ENCODE measurements at regions not wholly inside any gene's neighbourhood (a gene's known extent, or its start where the extent isn't known, plus 50 kb on each side); places are given as distances from the start of the nearest gene placed in this dataset.

- Histone ChIP-seq H3K4me1 (ENCODE audit: insufficient read depth, low read length, severe bottlenecking) (peaks cover 17% of the 10 kb centered on the region), H3K36me3 (ENCODE audit: insufficient read depth, low read length) (no peaks in the 10 kb centered on the region), H3K4me3 (ENCODE audit: low read depth, low read length, poor library complexity, severe bottlenecking) (no peak overlapping the region), H4K20me1 (ENCODE audit: insufficient read depth, low read length) (no peaks in the 10 kb centered on the region), H3K9ac (ENCODE audit: low read length) (no peak overlapping the region), H3K9me3 (ENCODE audit: low read length) (no peaks in the 10 kb centered on the region), H2AFZ (ENCODE audit: low read length) (no peak overlapping the region), H3K9me2 (ENCODE audit: low read depth, low read length) (no peaks in the 10 kb centered on the region), H3K27ac (ENCODE audit: low read depth, low read length, poor library complexity, severe bottlenecking) (no peak overlapping the region), H3K27me3 (ENCODE audit: insufficient read depth, low read length) (no peaks in the 10 kb centered on the region), H3K4me2 (ENCODE audit: low read length) (no peak overlapping the region), H3K79me2 (ENCODE audit: insufficient read depth, low read length) (no peaks in the 10 kb centered on the region), H3F3A (ENCODE audit: insufficient read depth, low read length) (no peaks in the 10 kb centered on the region)
- TF ChIP-seq EZH2 (IDR thresholded peaks at IDR 0.05; ENCODE audit: borderline replicate concordance, low read length): no peak
- TF ChIP-seq, protein P1, sequence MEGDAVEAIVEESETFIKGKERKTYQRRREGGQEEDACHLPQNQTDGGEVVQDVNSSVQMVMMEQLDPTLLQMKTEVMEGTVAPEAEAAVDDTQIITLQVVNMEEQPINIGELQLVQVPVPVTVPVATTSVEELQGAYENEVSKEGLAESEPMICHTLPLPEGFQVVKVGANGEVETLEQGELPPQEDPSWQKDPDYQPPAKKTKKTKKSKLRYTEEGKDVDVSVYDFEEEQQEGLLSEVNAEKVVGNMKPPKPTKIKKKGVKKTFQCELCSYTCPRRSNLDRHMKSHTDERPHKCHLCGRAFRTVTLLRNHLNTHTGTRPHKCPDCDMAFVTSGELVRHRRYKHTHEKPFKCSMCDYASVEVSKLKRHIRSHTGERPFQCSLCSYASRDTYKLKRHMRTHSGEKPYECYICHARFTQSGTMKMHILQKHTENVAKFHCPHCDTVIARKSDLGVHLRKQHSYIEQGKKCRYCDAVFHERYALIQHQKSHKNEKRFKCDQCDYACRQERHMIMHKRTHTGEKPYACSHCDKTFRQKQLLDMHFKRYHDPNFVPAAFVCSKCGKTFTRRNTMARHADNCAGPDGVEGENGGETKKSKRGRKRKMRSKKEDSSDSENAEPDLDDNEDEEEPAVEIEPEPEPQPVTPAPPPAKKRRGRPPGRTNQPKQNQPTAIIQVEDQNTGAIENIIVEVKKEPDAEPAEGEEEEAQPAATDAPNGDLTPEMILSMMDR (IDR thresholded peaks at IDR 0.05; ENCODE audit: low read length): no peak
These were observed 202.7 kb downstream of the SPRY1 start for GRCh38 chr4:123599061-123599919.

DNA sequence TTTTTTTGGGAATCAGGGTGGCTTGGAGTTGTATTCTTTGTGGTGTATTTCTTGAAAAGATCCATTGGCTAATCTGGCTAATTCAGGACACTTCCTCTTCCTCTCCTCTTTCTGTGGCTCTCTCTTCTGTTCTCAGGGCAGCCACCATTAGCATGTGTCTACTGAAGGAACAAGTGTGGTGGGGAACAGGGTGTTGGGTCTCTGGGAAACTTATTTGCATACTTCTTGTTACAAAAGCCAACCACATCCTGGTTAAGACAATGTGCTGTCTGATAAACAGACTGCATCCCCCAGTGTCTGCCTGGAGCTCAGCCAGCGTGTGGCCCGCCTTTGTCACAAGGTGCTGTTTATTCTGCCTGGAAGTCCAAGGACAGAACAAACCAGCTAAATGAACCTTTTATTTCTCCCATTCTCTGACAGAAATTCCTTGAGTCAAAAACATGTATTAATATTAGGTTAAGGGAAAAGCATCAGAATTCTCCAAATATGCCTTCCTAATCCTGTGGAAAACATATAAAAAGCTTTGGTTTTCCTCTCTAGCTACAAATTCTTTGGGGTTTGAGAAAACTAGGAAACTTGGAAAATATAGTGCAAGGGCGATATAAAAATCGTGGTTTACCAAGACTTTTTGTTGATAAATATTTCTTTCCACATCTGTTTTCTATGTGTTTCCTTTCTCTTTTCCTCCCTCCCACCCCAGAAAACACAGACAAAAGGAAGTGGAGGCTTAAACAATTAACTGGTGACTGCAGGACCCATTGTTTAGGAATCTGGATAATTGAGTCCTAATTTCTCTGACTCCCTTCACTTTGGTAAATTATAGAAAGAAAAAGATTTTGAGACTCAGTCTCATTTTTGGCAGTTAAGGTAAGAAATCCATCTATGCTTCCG is 203.6 kb downstream of the SPRY1 start:
- no peak overlapping the region for H3K9ac ChIP-seq (ENCODE audit: low read length)
- H3K36me3 ChIP-seq (ENCODE audit: insufficient read depth, low read length): no peaks in the 10 kb centered on the region
- H3K27me3 ChIP-seq (ENCODE audit: insufficient read depth, low read length): no peaks in the 10 kb centered on the region
- no peaks in the 10 kb centered on the region for H3K9me2 ChIP-seq (ENCODE audit: low read depth, low read length)
- no peak overlapping the region for H3K27ac ChIP-seq (ENCODE audit: low read depth, low read length, poor library complexity, severe bottlenecking)
- peak overlapping the region; percentile 24; the same call in 1 of the 2 replicates for H3K4me2 ChIP-seq (ENCODE audit: low read length)
- H3K79me2 ChIP-seq (ENCODE audit: insufficient read depth, low read length): no peaks in the 10 kb centered on the region
- no peak overlapping the region for H3K4me3 ChIP-seq (ENCODE audit: low read depth, low read length, poor library complexity, severe bottlenecking)
- no peaks in the 10 kb centered on the region for H3K9me3 ChIP-seq (ENCODE audit: low read length)
- no peak for TF ChIP-seq EZH2 (IDR thresholded peaks at IDR 0.05; ENCODE audit: borderline replicate concordance, low read length)
- TF ChIP-seq, protein P1 (IDR thresholded peaks at IDR 0.05; ENCODE audit: low read length): no peak
- no peaks in the 10 kb centered on the region for H4K20me1 ChIP-seq (ENCODE audit: insufficient read depth, low read length)
- H3K4me1 ChIP-seq (ENCODE audit: insufficient read depth, low read length, severe bottlenecking): peaks cover 17% of the 10 kb centered on the region
- no peak overlapping the region for H2AFZ ChIP-seq (ENCODE audit: low read length)
- no peaks in the 10 kb centered on the region for H3F3A ChIP-seq (ENCODE audit: insufficient read depth, low read length)

- no peak overlapping the region for H3K27ac ChIP-seq (ENCODE audit: low read depth, low read length, poor library complexity, severe bottlenecking)
- no peak overlapping the region for H3K4me2 ChIP-seq (ENCODE audit: low read length)
- peaks cover 17% of the 10 kb centered on the region for H3K4me1 ChIP-seq (ENCODE audit: insufficient read depth, low read length, severe bottlenecking)
- H3K9me3 ChIP-seq (ENCODE audit: low read length): no peaks in the 10 kb centered on the region
- H3K36me3 ChIP-seq (ENCODE audit: insufficient read depth, low read length): no peaks in the 10 kb centered on the region
- H3K79me2 ChIP-seq (ENCODE audit: insufficient read depth, low read length): no peaks in the 10 kb centered on the region
- no peaks in the 10 kb centered on the region for H3K9me2 ChIP-seq (ENCODE audit: low read depth, low read length)
- H2AFZ ChIP-seq (ENCODE audit: low read length): no peak overlapping the region
- no peak overlapping the region for H3K4me3 ChIP-seq (ENCODE audit: low read depth, low read length, poor library complexity, severe bottlenecking)
- H4K20me1 ChIP-seq (ENCODE audit: insufficient read depth, low read length): no peaks in the 10 kb centered on the region
- no peaks in the 10 kb centered on the region for H3F3A ChIP-seq (ENCODE audit: insufficient read depth, low read length)
- TF ChIP-seq EZH2 (IDR thresholded peaks at IDR 0.05; ENCODE audit: borderline replicate concordance, low read length): no peak
- TF ChIP-seq, protein P1 (IDR thresholded peaks at IDR 0.05; ENCODE audit: low read length): no peak
- H3K9ac ChIP-seq (ENCODE audit: low read length): no peak overlapping the region
- no peaks in the 10 kb centered on the region for H3K27me3 ChIP-seq (ENCODE audit: insufficient read depth, low read length)
These were observed 204.7 kb downstream of the SPRY1 start for GRCh38 chr4:123600987-123601904.
